RWPE1 (cell line): ENCODE measurements at regions not wholly inside any gene's neighbourhood (a gene's known extent, or its start where the extent isn't known, plus 50 kb on each side); places are given as distances from the start of the nearest gene placed in this dataset.

ENCODE experiments used
- CTCF ChIA-PET: fragments of 350-600 bp; sonication (Branson Sonifier 250); formaldehyde crosslinking; extraction: SDS; loops from one replicate; lab custom pipeline; 2021; lab: Yijun Ruan, JAX
- POLR2A ChIA-PET: fragments of 400-600 bp; formaldehyde crosslinking; extraction: SDS; loops from one replicate; lab custom pipeline; 2020; ENCODE audit warnings: antibody characterized with exemption; ENCODE audit not compliant: low non-redundant PET; lab: Yijun Ruan, JAX
- DNase-seq: peaks from one replicate; pipeline ENCODE4 v3.0.0; 2012; ENCODE audit warnings: low spot score
- H3K27ac ChIP-seq: fragments of 450-650 bp; 2 replicates; pipeline ENCODE4 v1.5.1; 2017
- CTCF ChIP-seq: fragments of 450-650 bp; conservative IDR thresholded peaks from 2 replicates; pipeline ENCODE4 v1.5.1; 2017; ENCODE audit warnings: low read depth, mild to moderate bottlenecking

GRCh38 chr3:189580190-189580589 lies 51.0 kb upstream of the TP63 start:
- TF ChIP-seq CTCF, result no peak
- CTCF ChIA-PET, result no interaction called here
- DNase-seq, result no peak
- POLR2A ChIA-PET, result no interaction called here
- no peak overlapping the region for H3K27ac ChIP-seq
